H1 (cell line): ENCODE measurements at regions not wholly inside any gene's neighbourhood (a gene's known extent, or its start where the extent isn't known, plus 50 kb on each side); places are given as distances from the start of the nearest gene placed in this dataset.

Experiments used
- CTCF ChIA-PET: fragments of 300-600 bp; sonication (Branson Sonifier 250); formaldehyde crosslinking; loops from one replicate; lab custom pipeline; 2021; ENCODE audit not compliant: partially characterized antibody; lab: Charles Lee
- POLR2A ChIA-PET: fragments of 300-600 bp; sonication (Branson Sonifier 250); formaldehyde crosslinking; loops from one replicate; lab custom pipeline; 2021; ENCODE audit warnings: inconsistent platforms; ENCODE audit not compliant: partially characterized antibody; lab: Charles Lee
- DNase-seq, 2 experiments: peaks; one replicate each; pipeline versions ENCODE4 v3.0.0 to v3.0.0-alpha.2; 2010 to 2022; ENCODE audit warnings: low spot score in 2 of 2, low read depth in 1 of 2, mixed read lengths in 1 of 2
- FAIRE-seq: peaks from 2 replicates; lab custom pipeline; 2011; peaks lifted over from hg19 to GRCh38; lab: Jason Lieb, UNC
- H2AFZ ChIP-seq: 2 replicates; pipeline ENCODE4 v1.8.1; 2012; ENCODE audit warnings: low read length, inconsistent platforms
- H2AK5ac ChIP-seq: 2 replicates; pipeline ENCODE4 v1.6.1; 2013; ENCODE audit warnings: low read depth, low read length
- H2BK120ac ChIP-seq: replicated peaks from 2 replicates; pipeline ENCODE3; 2013; ENCODE audit warnings: low read depth, low read length, inconsistent platforms
- H2BK12ac ChIP-seq: 2 replicates; pipeline ENCODE4 v1.6.1; 2013; ENCODE audit warnings: low read depth, low read length
- H2BK15ac ChIP-seq: 2 replicates; pipeline ENCODE4 v1.6.1; 2013; ENCODE audit warnings: low read length
- H2BK20ac ChIP-seq: 2 replicates; pipeline ENCODE4 v1.6.1; 2013; ENCODE audit warnings: low read length
- H2BK5ac ChIP-seq: 2 replicates; pipeline ENCODE4 v1.6.1; 2013; ENCODE audit warnings: low read depth, low read length
- H3K14ac ChIP-seq: 2 replicates; pipeline ENCODE4 v1.6.1; 2013; ENCODE audit warnings: inconsistent platforms; ENCODE audit not compliant: insufficient read length
- H3K18ac ChIP-seq: 2 replicates; pipeline ENCODE4 v1.6.1; 2013; ENCODE audit warnings: low read length; ENCODE audit errors: extremely low read depth
- H3K23ac ChIP-seq: 2 replicates; pipeline ENCODE4 v1.6.1; 2013; ENCODE audit warnings: inconsistent platforms; ENCODE audit not compliant: insufficient read length
- H3K23me2 ChIP-seq: 2 replicates; pipeline ENCODE4 v1.6.1; 2013; ENCODE audit warnings: low read depth, low read length
- H3K27ac ChIP-seq: 2 replicates; pipeline ENCODE4 v1.6.1; 2011; ENCODE audit warnings: low read depth, low read length, inconsistent platforms
- H3K27me3 ChIP-seq, 4 experiments: replicated peaks in 1 of 4; 1 replicate in 1 of 4; 2 replicates in 3 of 4; pipeline versions ENCODE4 v1.6.1 to v1.8.1; 2011 to 2013; ENCODE audit warnings: low read length in 3 of 4, mild to moderate bottlenecking in 3 of 4, inconsistent platforms in 2 of 4, mixed read lengths in 2 of 4, moderate library complexity in 1 of 4; ENCODE audit not compliant: control insufficient read depth in 3 of 4, insufficient read depth in 3 of 4; ENCODE audit errors: extremely low read depth in 1 of 4
- H3K36me3 ChIP-seq, 4 experiments: 2 replicates each; pipeline versions ENCODE4 v1.6.1 to v1.8.1; 2011 to 2013; ENCODE audit warnings: mild to moderate bottlenecking in 4 of 4, low read length in 3 of 4, moderate library complexity in 2 of 4, control low read depth in 1 of 4, inconsistent platforms in 1 of 4; ENCODE audit not compliant: insufficient read depth in 4 of 4, control insufficient read depth in 2 of 4
- H3K4ac ChIP-seq: replicated peaks from 2 replicates; pipeline ENCODE3; 2013; ENCODE audit warnings: low read length, low read depth, mixed read lengths, inconsistent platforms; ENCODE audit not compliant: insufficient read length
- H3K4me1 ChIP-seq, 4 experiments: replicated peaks in 1 of 4; 1 replicate in 1 of 4; 2 replicates in 3 of 4; pipeline versions ENCODE4 v1.6.1 to v1.8.1; 2011 to 2013; ENCODE audit warnings: low read length in 3 of 4, inconsistent platforms in 2 of 4, mixed read lengths in 1 of 4; ENCODE audit not compliant: insufficient read depth in 4 of 4, control insufficient read depth in 3 of 4
- H3K4me2 ChIP-seq, 2 experiments: 2 replicates each; pipeline versions ENCODE4 v1.6.1 to v1.8.1; 2011 to 2013; ENCODE audit warnings: low read depth in 2 of 2, low read length in 2 of 2, control low read depth in 1 of 2, inconsistent platforms in 1 of 2, mild to moderate bottlenecking in 1 of 2; ENCODE audit not compliant: insufficient read depth in 1 of 2
- H3K4me3 ChIP-seq, 4 experiments: fragments of 200-600, 300-600 bp in 1 of 4; sonication (generic), shearing (Covaris generic), sonication (Bioruptor Twin) in 1 of 4; 2 replicates each; pipeline versions ENCODE4 v1.5.1 to v1.8.1; 2011 to 2016; ENCODE audit warnings: low read length in 4 of 4, low read depth in 3 of 4, control low read depth in 2 of 4, inconsistent platforms in 2 of 4, mild to moderate bottlenecking in 2 of 4, mixed read lengths in 1 of 4, moderate library complexity in 1 of 4; ENCODE audit not compliant: insufficient read depth in 2 of 4; ENCODE audit errors: extremely low read depth in 1 of 4
- H3K56ac ChIP-seq: replicated peaks from 2 replicates; pipeline ENCODE3; 2013; ENCODE audit warnings: low read depth, mild to moderate bottlenecking, mixed read lengths, low read length, inconsistent platforms; ENCODE audit not compliant: insufficient read length
- H3K79me1 ChIP-seq: 2 replicates; pipeline ENCODE4 v1.6.1; 2013; ENCODE audit warnings: low read depth, low read length, control low read depth
- H3K79me2 ChIP-seq, 2 experiments: 2 replicates each; pipeline versions ENCODE4 v1.6.1 to v1.8.1; 2012 to 2013; ENCODE audit warnings: low read length in 2 of 2, mild to moderate bottlenecking in 2 of 2, inconsistent platforms in 1 of 2; ENCODE audit not compliant: insufficient read depth in 2 of 2, control insufficient read depth in 1 of 2
- H3K9ac ChIP-seq, 4 experiments: replicated peaks in 1 of 4; 1 replicate in 1 of 4; 2 replicates in 3 of 4; pipeline versions ENCODE4 v1.6.1 to v1.8.1; 2011 to 2013; ENCODE audit warnings: low read depth in 3 of 4, low read length in 3 of 4, control low read depth in 2 of 4, mild to moderate bottlenecking in 2 of 4, moderate library complexity in 2 of 4, inconsistent platforms in 1 of 4; ENCODE audit errors: extremely low read depth in 1 of 4
- H3K9me3 ChIP-seq, 2 experiments: 2 replicates each; pipeline versions ENCODE4 v1.6.1 to v1.8.1; 2012 to 2013; ENCODE audit warnings: mild to moderate bottlenecking in 2 of 2, moderate library complexity in 2 of 2, control low read depth in 1 of 2, inconsistent platforms in 1 of 2, low read depth in 1 of 2, low read length in 1 of 2, mixed read lengths in 1 of 2; ENCODE audit not compliant: insufficient read depth in 2 of 2
- H4K20me1 ChIP-seq, 2 experiments: replicated peaks in 1 of 2; 2 replicates each; pipeline versions ENCODE3 to v1.8.1; 2011 to 2013; ENCODE audit warnings: inconsistent platforms in 2 of 2, low read length in 2 of 2, mild to moderate bottlenecking in 1 of 2; ENCODE audit not compliant: insufficient read depth in 2 of 2, control insufficient read depth in 1 of 2
- H4K5ac ChIP-seq: 2 replicates; pipeline ENCODE4 v1.6.1; 2013; ENCODE audit warnings: low read length, low read depth, mixed read lengths, inconsistent platforms; ENCODE audit not compliant: insufficient read length
- H4K8ac ChIP-seq: 2 replicates; pipeline ENCODE4 v1.8.0; 2013; ENCODE audit warnings: mild to moderate bottlenecking, moderate library complexity, low read length, inconsistent platforms; ENCODE audit not compliant: insufficient read depth; ENCODE audit errors: extremely low read depth
- H4K91ac ChIP-seq: replicated peaks from 2 replicates; pipeline ENCODE3; 2013; ENCODE audit warnings: low read length, mixed read lengths, inconsistent platforms; ENCODE audit not compliant: insufficient read length
- BACH1 ChIP-seq: IDR thresholded peaks from 2 replicates; pipeline ENCODE4 v1.6.1; 2012; ENCODE audit warnings: low read length, improper control_type of control experiment
- BRCA1 ChIP-seq: IDR thresholded peaks from 2 replicates; pipeline ENCODE4 v1.6.1; 2012; ENCODE audit warnings: low read depth, low read length, improper control_type of control experiment
- CBX5 ChIP-seq: fragments of 300-800, 300-1000 bp; sonication (generic); IDR thresholded peaks from 2 replicates; pipeline ENCODE4 v1.7.1; 2016; ENCODE audit warnings: antibody characterized with exemption, low read length, low read depth
- CREB1 ChIP-seq: IDR thresholded peaks from 2 replicates; pipeline ENCODE4 v1.6.1; 2012; ENCODE audit warnings: inconsistent platforms
- FOSL1 ChIP-seq: IDR thresholded peaks from 2 replicates; pipeline ENCODE4 v1.6.1; 2011; ENCODE audit warnings: mild to moderate bottlenecking, low read depth, low read length, moderate library complexity; ENCODE audit not compliant: insufficient read depth
- KDM1A ChIP-seq: fragments of 200-600, 300-600 bp; sonication (generic); IDR thresholded peaks from 2 replicates; pipeline ENCODE4 v1.7.1; 2016; ENCODE audit warnings: mild to moderate bottlenecking, low read length, borderline replicate concordance
- KDM4A ChIP-seq: IDR thresholded peaks from one replicate; pipeline ENCODE4 v1.7.1; 2012; ENCODE audit warnings: low read depth, mild to moderate bottlenecking, moderate library complexity, low read length, inconsistent platforms; ENCODE audit not compliant: severe bottlenecking
- NRF1 ChIP-seq: IDR thresholded peaks from 2 replicates; pipeline ENCODE4 v1.6.1; 2011; ENCODE audit warnings: mild to moderate bottlenecking, low read depth, low read length, improper control_type of control experiment
- RAD21 ChIP-seq, 2 experiments: IDR thresholded peaks in 1 of 2; conservative IDR thresholded peaks in 1 of 2; 2 replicates each; pipeline ENCODE4 v1.6.1; 2011; ENCODE audit warnings: low read depth in 2 of 2, low read length in 2 of 2, improper control_type of control experiment in 1 of 2, inconsistent platforms in 1 of 2, mild to moderate bottlenecking in 1 of 2, moderate library complexity in 1 of 2
- SIX5 ChIP-seq: IDR thresholded peaks from 2 replicates; pipeline ENCODE4 v1.6.1; 2011; ENCODE audit warnings: mild to moderate bottlenecking, low read depth, low read length
- TCF12 ChIP-seq: IDR thresholded peaks from 2 replicates; pipeline ENCODE4 v1.6.1; 2011; ENCODE audit warnings: low read depth, mild to moderate bottlenecking, low read length
- WGBS, 2 experiments: shearing (Covaris generic) in 1 of 2; methylation state at CpG; one replicate each; pipeline versions ENCODE4 v1.1.6 to v1.1.7; 2013 to 2015; ENCODE audit warnings: low lambda C conversion rate in 2 of 2, mixed read lengths in 2 of 2, inconsistent platforms in 1 of 2, low coverage in 1 of 2, missing lambda C conversion rate in 1 of 2; ENCODE audit not compliant: insufficient replicate concordance in 2 of 2, insufficient coverage in 1 of 2, insufficient read length in 1 of 2; ENCODE audit errors: extremely low coverage in 1 of 2, missing lambda C conversion rate in 1 of 2; 5-methylcytosine and 5-hydroxymethylcytosine counted together

DNA sequence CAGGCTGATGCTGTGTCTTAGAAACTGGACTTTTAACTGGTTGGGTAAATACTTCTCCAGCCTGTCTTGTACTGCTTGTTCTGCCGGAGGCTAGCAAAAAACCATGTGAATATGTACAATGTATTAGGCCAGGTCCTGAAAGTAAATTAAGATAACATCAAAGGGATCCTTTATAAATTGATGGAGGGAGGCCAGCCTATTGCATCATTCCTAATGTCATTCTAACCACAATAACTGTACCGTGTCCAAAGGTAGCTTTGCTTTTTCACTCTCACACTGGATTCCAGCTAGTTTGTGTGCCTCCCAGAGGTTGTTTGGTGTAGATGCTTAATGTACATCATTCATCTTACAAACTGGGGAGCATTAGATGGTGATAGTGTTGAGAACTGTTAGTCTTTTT lies 91.2 kb upstream of the SEM1 start:
- no peaks in the 10 kb centered on the region for H3K79me1 ChIP-seq
- POLR2A ChIA-PET = no interaction called here

More for the DNA sequence above, 91.2 kb upstream of the SEM1 start:
- no peak for TF ChIP-seq CBX5
- no peak for TF ChIP-seq CREB1
- TF ChIP-seq KDM4A = no peak
- TF ChIP-seq NRF1 = no peak
- TF ChIP-seq SIX5 = no peak
- no peak for TF ChIP-seq FOSL1
- no peak for TF ChIP-seq BACH1
- no peak for TF ChIP-seq TCF12
- TF ChIP-seq KDM1A = no peak
- TF ChIP-seq RAD21 (IDR thresholded peaks at IDR 0.05 in 1 of 2, conservative IDR thresholded peaks at IDR 0.05 in 1 of 2; ENCODE audit: low read depth in 2 of 2, low read length in 2 of 2) = no peak
- TF ChIP-seq BRCA1 = no peak
- Histone ChIP-seq H3K56ac (no peak overlapping the region), H3K79me2 (no peaks in the 10 kb centered on the region), H2AFZ (no peak overlapping the region), H2BK15ac (no peak overlapping the region), H2BK12ac (no peak overlapping the region), H2AK5ac (no peak overlapping the region), H4K20me1 (no peaks in the 10 kb centered on the region), H3K27me3 (no peaks in the 10 kb centered on the region), H3K4me2 (no peak overlapping the region), H4K5ac (no peak overlapping the region), H2BK120ac (no peak overlapping the region), H3K23ac (no peak overlapping the region), H3K23me2 (no peaks in the 10 kb centered on the region), H3K14ac (no peak overlapping the region), H3K4ac (no peak overlapping the region), H3K27ac (no peak overlapping the region), H3K36me3 (no peaks in the 10 kb centered on the region), H3K4me1 (no peaks in the 10 kb centered on the region), H2BK20ac (no peak overlapping the region), H4K8ac (no peak overlapping the region), H3K9ac (no peak overlapping the region), H2BK5ac (no peak overlapping the region), H4K91ac (no peak overlapping the region), H3K4me3 (no peak overlapping the region), H3K18ac (no peak overlapping the region), H3K9me3 (no peaks in the 10 kb centered on the region)
- no peak for DNase-seq
- CTCF ChIA-PET = interaction anchor here (1.3 kb wide), 1 partner anchor 10 kb away, joined by 3 read pairs; no protein-coding TSS in a partner anchor
- 83% methylated on average over 2 of the region's 2 CpGs; no CpG with 5 or more reads in 1 of the 2 experiments for WGBS, 2 experiments
- FAIRE-seq = no peak
